Lung (tissue), 11 donors: ENCODE measurements at regions not wholly inside any gene's neighbourhood (a gene's known extent, or its start where the extent isn't known, plus 50 kb on each side); places are given as distances from the start of the nearest gene placed in this dataset.

Source experiments
- ATAC-seq: fragments of 200-7000 bp; cut with Tn5 transposase; one replicate; pipeline ENCODE4 v1.9.1; 2020; ENCODE audit warnings: moderate number of reproducible peaks; ENCODE audit not compliant: insufficient read depth, low FRiP score
- DNase-seq, 3 donors: peaks; one replicate each; pipeline ENCODE4 v3.0.0-alpha.2; 2013 to 2017
- H3K27ac ChIP-seq, 2 donors: one replicate each; pipeline ENCODE4 v1.5.1; 2013; ENCODE audit warnings: mild to moderate bottlenecking in 2 of 2, moderate library complexity in 2 of 2, control low read depth in 1 of 2, inconsistent platforms in 1 of 2, low read depth in 1 of 2, low read length in 1 of 2
- H3K27me3 ChIP-seq, 3 donors: one replicate each; pipeline ENCODE4 v1.5.1; 2013; ENCODE audit warnings: low read length in 2 of 3; ENCODE audit not compliant: control insufficient read depth in 3 of 3, insufficient read depth in 3 of 3
- H3K36me3 ChIP-seq, 4 donors: one replicate each; pipeline ENCODE4 v1.5.1; 2013; ENCODE audit warnings: low read length in 4 of 4, mild to moderate bottlenecking in 1 of 4, moderate library complexity in 1 of 4; ENCODE audit not compliant: control insufficient read depth in 4 of 4, insufficient read depth in 4 of 4
- H3K4me1 ChIP-seq, 5 donors: one replicate each; pipeline ENCODE4 v1.5.1; 2013; ENCODE audit warnings: low read length in 5 of 5, mild to moderate bottlenecking in 2 of 5, moderate library complexity in 1 of 5; ENCODE audit not compliant: control insufficient read depth in 5 of 5, insufficient read depth in 5 of 5
- H3K4me3 ChIP-seq: one replicate; pipeline ENCODE4 v1.5.1; 2013; ENCODE audit warnings: mild to moderate bottlenecking, control low read depth, moderate library complexity
- H3K9ac ChIP-seq, 2 donors: one replicate each; pipeline ENCODE4 v1.5.1; 2013; ENCODE audit warnings: low read length in 2 of 2, control low read depth in 1 of 2; ENCODE audit not compliant: insufficient read depth in 1 of 2
- H3K9me3 ChIP-seq, 4 donors: one replicate each; pipeline ENCODE4 v1.5.1; 2013; ENCODE audit warnings: low read length in 3 of 4, mild to moderate bottlenecking in 1 of 4, moderate library complexity in 1 of 4; ENCODE audit not compliant: control insufficient read depth in 4 of 4, insufficient read depth in 3 of 4
- CTCF ChIP-seq: IDR thresholded peaks from 2 replicates; pipeline ENCODE4 v1.5.1; 2012; ENCODE audit warnings: mild to moderate bottlenecking; ENCODE audit errors: control extremely low read depth, extremely low read depth
- WGBS, 2 donors: extraction: QIAGEN DNeasy Blood & Tissue Kit; methylation state at CpG; one replicate each; pipeline ENCODE4 v1.1.7; 2013; 5-methylcytosine and 5-hydroxymethylcytosine counted together
- donor health status: control.
- donor health status: control.
- donor health status: Bipolar disorder and iron deficiency.
- donor health status: healthy.
- donor health status: DM: yes; HTN: yes; CAD: no.

- H3K4me1 ChIP-seq: no peaks in the 10 kb centered on the region
- H3K9ac ChIP-seq: no peak overlapping the region
- H3K9me3 ChIP-seq: peaks cover 0 to 9% (median 5%) of the 10 kb centered on the region in 4 donors
- ATAC-seq (no peak), DNase-seq (peak in 1 of 3 donors; percentile 8)
- no peaks in the 10 kb centered on the region for H3K27me3 ChIP-seq
- no peak for TF ChIP-seq CTCF
- no peak overlapping the region for H3K27ac ChIP-seq
- H3K4me3 ChIP-seq: no peak overlapping the region
- H3K36me3 ChIP-seq: no peaks in the 10 kb centered on the region
- 59 to 69% methylated on average over 1 of the region's 1 CpG for WGBS, 2 donors
Measured at GRCh38 chr6:145380186-145380585, 355.1 kb downstream of the EPM2A start.

GRCh38 chr6:145381941-145382340 lies 353.4 kb downstream of the EPM2A start:
- ATAC-seq: no peak
- H3K9me3 ChIP-seq: peaks cover 0 to 9% (median 5%) of the 10 kb centered on the region in 4 donors
- H3K27ac ChIP-seq: no peak overlapping the region
- H3K9ac ChIP-seq: no peak overlapping the region
- no peak for TF ChIP-seq CTCF
- no peaks in the 10 kb centered on the region for H3K4me1 ChIP-seq
- 71 to 84% methylated on average over 3 of the region's 3 CpGs for WGBS, 2 donors
- DNase-seq: no peak
- H3K4me3 ChIP-seq: no peak overlapping the region
- H3K36me3 ChIP-seq: no peaks in the 10 kb centered on the region
- H3K27me3 ChIP-seq: no peaks in the 10 kb centered on the region

- no peak overlapping the region for H3K4me3 ChIP-seq
- H3K27ac ChIP-seq: no peak overlapping the region
- DNase-seq (no peak), ATAC-seq (no peak)
- no peaks in the 10 kb centered on the region for H3K4me1 ChIP-seq
- H3K27me3 ChIP-seq: no peaks in the 10 kb centered on the region
- no peak overlapping the region for H3K9ac ChIP-seq
- no peak for TF ChIP-seq CTCF
- no peaks in the 10 kb centered on the region for H3K36me3 ChIP-seq
- H3K9me3 ChIP-seq: peaks cover 0 to 3% (median 0%) of the 10 kb centered on the region in 4 donors
- 73 to 79% methylated on average over 3 of the region's 3 CpGs for WGBS, 2 donors
Measured at GRCh38 chr6:145383428-145383827, 351.9 kb downstream of the EPM2A start.

- no peak overlapping the region for H3K27ac ChIP-seq
Measured at GRCh38 chr6:145384503-145384902, 350.8 kb downstream of the EPM2A start.

More at GRCh38 chr6:145384503-145384902, 350.8 kb downstream of the EPM2A start:
- no peaks in the 10 kb centered on the region for H3K4me1 ChIP-seq
- H3K36me3 ChIP-seq: no peaks in the 10 kb centered on the region
- ATAC-seq: no peak
- H3K27me3 ChIP-seq: no peaks in the 10 kb centered on the region
- no peak for DNase-seq
- no peak overlapping the region for H3K4me3 ChIP-seq
- H3K9ac ChIP-seq: no peak overlapping the region
- H3K9me3 ChIP-seq: no peaks in the 10 kb centered on the region
- no peak for TF ChIP-seq CTCF
